ENCODE measurements at regions not wholly inside any gene's neighbourhood (a gene's known extent, or its start where the extent isn't known, plus 50 kb on each side); places are given as distances from the start of the nearest gene placed in this dataset.

GRCh38 chr1:220382994-220383393 is 110.7 kb upstream of the RAB3GAP2 start:
- H3F3A ChIP-seq (ENCODE audit: control insufficient read depth, insufficient read depth), result no peaks in the 10 kb centered on the region
- no peak overlapping the region for H3K4me2 ChIP-seq (ENCODE audit: low read length)
- no peak overlapping the region for H3K4me3 ChIP-seq (ENCODE audit: low read length)
- no peak for TF ChIP-seq CTCF (IDR thresholded peaks at IDR 0.05; ENCODE audit: low read depth, low read length, poor library complexity, severe bottlenecking)
- no peak for TF ChIP-seq EZH2phosphoT487 (IDR thresholded peaks at IDR 0.05; ENCODE audit: borderline replicate concordance, low read length)
- H3K9me2 ChIP-seq (replicated peaks; ENCODE audit: control insufficient read depth, low read length), result no peaks in the 10 kb centered on the region
- H3K27me3 ChIP-seq (ENCODE audit: control insufficient read depth, low read length), result no peaks in the 10 kb centered on the region
- H3K9me3 ChIP-seq (ENCODE audit: control insufficient read depth, insufficient read depth, low read length), result no peaks in the 10 kb centered on the region
- H4K20me1 ChIP-seq (ENCODE audit: control insufficient read depth, insufficient read depth, low read depth, low read length), result no peaks in the 10 kb centered on the region
- H3K36me3 ChIP-seq (ENCODE audit: control insufficient read depth, low read length), result no peaks in the 10 kb centered on the region
- no peaks in the 10 kb centered on the region for H3K4me1 ChIP-seq (ENCODE audit: control insufficient read depth, low read length)
- H3K27ac ChIP-seq (ENCODE audit: low read depth, low read length), result no peak overlapping the region
- H3K79me2 ChIP-seq (ENCODE audit: control insufficient read depth, low read length), result no peaks in the 10 kb centered on the region

GRCh38 chr1:220380885-220381284 is 108.6 kb upstream of the RAB3GAP2 start:
- Histone ChIP-seq H3K4me3 (ENCODE audit: low read length) (no peak overlapping the region), H3K9me3 (ENCODE audit: control insufficient read depth, insufficient read depth, low read length) (no peaks in the 10 kb centered on the region), H3K27me3 (ENCODE audit: control insufficient read depth, low read length) (no peaks in the 10 kb centered on the region), H3F3A (ENCODE audit: control insufficient read depth, insufficient read depth) (no peaks in the 10 kb centered on the region), H3K4me1 (ENCODE audit: control insufficient read depth, low read length) (no peaks in the 10 kb centered on the region), H3K4me2 (ENCODE audit: low read length) (no peak overlapping the region), H3K79me2 (ENCODE audit: control insufficient read depth, low read length) (no peaks in the 10 kb centered on the region), H4K20me1 (ENCODE audit: control insufficient read depth, insufficient read depth, low read depth, low read length) (no peaks in the 10 kb centered on the region), H3K36me3 (ENCODE audit: control insufficient read depth, low read length) (no peaks in the 10 kb centered on the region), H3K27ac (ENCODE audit: low read depth, low read length) (no peak overlapping the region), H3K9me2 (replicated peaks; ENCODE audit: control insufficient read depth, low read length) (no peaks in the 10 kb centered on the region)
- no peak for TF ChIP-seq EZH2phosphoT487 (IDR thresholded peaks at IDR 0.05; ENCODE audit: borderline replicate concordance, low read length)
- TF ChIP-seq CTCF (IDR thresholded peaks at IDR 0.05; ENCODE audit: low read depth, low read length, poor library complexity, severe bottlenecking), result no peak

- no peaks in the 10 kb centered on the region for H3K36me3 ChIP-seq (ENCODE audit: control insufficient read depth, low read length)
- H3K9me2 ChIP-seq (replicated peaks; ENCODE audit: control insufficient read depth, low read length), result no peaks in the 10 kb centered on the region
- H3K79me2 ChIP-seq (ENCODE audit: control insufficient read depth, low read length), result no peaks in the 10 kb centered on the region
- no peaks in the 10 kb centered on the region for H3K4me1 ChIP-seq (ENCODE audit: control insufficient read depth, low read length)
- H3F3A ChIP-seq (ENCODE audit: control insufficient read depth, insufficient read depth), result no peaks in the 10 kb centered on the region
- no peak overlapping the region for H3K4me2 ChIP-seq (ENCODE audit: low read length)
- no peaks in the 10 kb centered on the region for H3K27me3 ChIP-seq (ENCODE audit: control insufficient read depth, low read length)
- H3K27ac ChIP-seq (ENCODE audit: low read depth, low read length), result no peak overlapping the region
- no peaks in the 10 kb centered on the region for H4K20me1 ChIP-seq (ENCODE audit: control insufficient read depth, insufficient read depth, low read depth, low read length)
- no peak for TF ChIP-seq EZH2phosphoT487 (IDR thresholded peaks at IDR 0.05; ENCODE audit: borderline replicate concordance, low read length)
- TF ChIP-seq CTCF (IDR thresholded peaks at IDR 0.05; ENCODE audit: low read depth, low read length, poor library complexity, severe bottlenecking), result no peak
- H3K9me3 ChIP-seq (ENCODE audit: control insufficient read depth, insufficient read depth, low read length), result no peaks in the 10 kb centered on the region
- H3K4me3 ChIP-seq (ENCODE audit: low read length), result no peak overlapping the region
Observed at GRCh38 chr1:220378571-220379302, 106.5 kb upstream of the RAB3GAP2 start.

All from DOHH2 (cell line).